ENCODE measurements at regions not wholly inside any gene's neighbourhood (a gene's known extent, or its start where the extent isn't known, plus 50 kb on each side); places are given as distances from the start of the nearest gene placed in this dataset.
"Not testable (repeated sequence)": the region's sequence is repeated elsewhere in the genome, so short reads cannot be mapped to it uniquely, and the experiment has no call there.

- Histone ChIP-seq H3K36me3 (no peaks in the 10 kb centered on the region), H3K4me3 (no peak overlapping the region), H3K4me1 (no peaks in the 10 kb centered on the region), H3K27me3 (no peaks in the 10 kb centered on the region), H3K9me3 (no peaks in the 10 kb centered on the region), H3K27ac (no peak overlapping the region)
- intact Hi-C loops (cut with DNase I; ENCODE audit: low total_unique reads): no loop called here
- no peak for DNase-seq
- TF ChIP-seq POLR2A (IDR thresholded peaks at IDR 0.05): no peak
- TF ChIP-seq, protein P1, sequence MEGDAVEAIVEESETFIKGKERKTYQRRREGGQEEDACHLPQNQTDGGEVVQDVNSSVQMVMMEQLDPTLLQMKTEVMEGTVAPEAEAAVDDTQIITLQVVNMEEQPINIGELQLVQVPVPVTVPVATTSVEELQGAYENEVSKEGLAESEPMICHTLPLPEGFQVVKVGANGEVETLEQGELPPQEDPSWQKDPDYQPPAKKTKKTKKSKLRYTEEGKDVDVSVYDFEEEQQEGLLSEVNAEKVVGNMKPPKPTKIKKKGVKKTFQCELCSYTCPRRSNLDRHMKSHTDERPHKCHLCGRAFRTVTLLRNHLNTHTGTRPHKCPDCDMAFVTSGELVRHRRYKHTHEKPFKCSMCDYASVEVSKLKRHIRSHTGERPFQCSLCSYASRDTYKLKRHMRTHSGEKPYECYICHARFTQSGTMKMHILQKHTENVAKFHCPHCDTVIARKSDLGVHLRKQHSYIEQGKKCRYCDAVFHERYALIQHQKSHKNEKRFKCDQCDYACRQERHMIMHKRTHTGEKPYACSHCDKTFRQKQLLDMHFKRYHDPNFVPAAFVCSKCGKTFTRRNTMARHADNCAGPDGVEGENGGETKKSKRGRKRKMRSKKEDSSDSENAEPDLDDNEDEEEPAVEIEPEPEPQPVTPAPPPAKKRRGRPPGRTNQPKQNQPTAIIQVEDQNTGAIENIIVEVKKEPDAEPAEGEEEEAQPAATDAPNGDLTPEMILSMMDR (IDR thresholded peaks at IDR 0.05): no peak
Measured at GRCh38 chr10:83516788-83517187, 622.5 kb upstream of the GHITM start.

DNA sequence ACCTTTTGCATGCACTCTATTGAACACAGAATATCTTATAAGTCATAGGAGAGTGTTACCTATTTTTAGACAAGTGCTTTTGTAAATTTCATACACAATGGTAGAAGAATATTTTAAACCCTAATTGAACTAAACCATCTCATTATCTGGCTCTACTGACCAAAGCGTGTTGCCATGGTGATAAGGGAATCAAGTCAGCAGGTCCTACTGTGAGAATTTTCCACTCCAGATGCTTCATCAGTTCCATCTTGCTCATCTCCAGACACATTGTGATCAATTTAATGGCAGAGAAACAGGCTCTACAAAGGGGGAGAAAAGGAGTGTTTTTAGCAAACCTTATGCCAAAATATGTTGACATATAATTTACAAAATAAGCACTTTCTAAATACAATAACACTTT is 621.9 kb upstream of the GHITM start:
- Histone ChIP-seq H3K27ac (no peak overlapping the region), H3K4me3 (no peak overlapping the region), H3K9me3 (no peaks in the 10 kb centered on the region), H3K4me1 (no peaks in the 10 kb centered on the region), H3K27me3 (no peaks in the 10 kb centered on the region), H3K36me3 (no peaks in the 10 kb centered on the region)
- DNase-seq: no peak
- intact Hi-C loops (cut with DNase I; ENCODE audit: low total_unique reads): no loop called here
- TF ChIP-seq, protein P1 (IDR thresholded peaks at IDR 0.05): no peak
- no peak for TF ChIP-seq POLR2A (IDR thresholded peaks at IDR 0.05)

- no peak for TF ChIP-seq POLR2A (IDR thresholded peaks at IDR 0.05)
- TF ChIP-seq, protein P1 (IDR thresholded peaks at IDR 0.05): no peak
- H3K27ac ChIP-seq: no peak overlapping the region
- no peaks in the 10 kb centered on the region for H3K9me3 ChIP-seq
- no peaks in the 10 kb centered on the region for H3K27me3 ChIP-seq
- intact Hi-C loops (cut with DNase I; ENCODE audit: low total_unique reads): no loop called here
- no peak overlapping the region for H3K4me3 ChIP-seq
- no peak for DNase-seq
- no peaks in the 10 kb centered on the region for H3K4me1 ChIP-seq
- no peaks in the 10 kb centered on the region for H3K36me3 ChIP-seq
Measured at GRCh38 chr10:83518779-83519178, 620.5 kb upstream of the GHITM start.

GRCh38 chr10:83520386-83520785 is 618.9 kb upstream of the GHITM start:
- DNase-seq; H3K9me3 ChIP-seq; H3K4me1 ChIP-seq; H3K27ac ChIP-seq; intact Hi-C loops (cut with DNase I; ENCODE audit: low total_unique reads); H3K36me3 ChIP-seq; H3K27me3 ChIP-seq; H3K4me3 ChIP-seq: not testable (repeated sequence)

- Histone ChIP-seq H3K4me1 (no peaks in the 10 kb centered on the region), H3K9me3 (peaks cover 0 to 5% of the 10 kb centered on the region in 2 donors), H3K27me3 (no peaks in the 10 kb centered on the region), H3K27ac (no peak overlapping the region), H3K36me3 (no peaks in the 10 kb centered on the region), H3K4me3 (no peak overlapping the region)
- TF ChIP-seq, protein P1 (IDR thresholded peaks at IDR 0.05): no peak
- TF ChIP-seq POLR2A (IDR thresholded peaks at IDR 0.05): no peak
- no peak for DNase-seq
- intact Hi-C loops (cut with DNase I; ENCODE audit: low total_unique reads): no loop called here
Measured at GRCh38 chr10:83522456-83522855, 616.9 kb upstream of the GHITM start.

DNA sequence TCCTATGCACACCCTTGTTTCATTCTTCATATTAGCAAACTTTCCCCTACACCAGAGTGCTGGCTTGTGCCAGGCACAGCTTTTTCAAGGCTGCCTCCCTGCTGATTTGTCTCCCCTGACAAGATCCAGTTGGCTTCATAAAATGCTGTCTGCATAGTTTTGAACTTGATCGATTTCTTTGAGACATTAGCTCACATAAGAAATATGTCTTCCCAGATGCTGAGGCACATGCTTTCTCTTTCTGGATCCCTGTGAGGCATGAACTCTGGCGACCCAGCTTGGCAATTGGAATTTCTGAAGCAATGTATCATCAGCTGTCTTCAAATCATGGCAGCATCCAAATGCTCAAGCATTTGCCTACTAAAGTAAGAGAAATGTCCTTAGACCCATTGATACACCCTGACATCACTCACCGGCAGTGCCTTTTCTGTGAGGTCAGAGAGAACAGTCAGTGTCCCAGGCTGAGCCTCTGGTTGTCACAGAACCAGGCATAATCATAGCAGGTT is 616.4 kb upstream of the GHITM start:
- Histone ChIP-seq H3K4me1 (no peaks in the 10 kb centered on the region), H3K4me3 (no peak overlapping the region), H3K36me3 (no peaks in the 10 kb centered on the region), H3K27me3 (no peaks in the 10 kb centered on the region), H3K9me3 (peaks cover 0 to 6% of the 10 kb centered on the region in 2 donors), H3K27ac (no peak overlapping the region)
- no peak for DNase-seq
- intact Hi-C loops (cut with DNase I; ENCODE audit: low total_unique reads): no loop called here
- TF ChIP-seq, protein P1 (IDR thresholded peaks at IDR 0.05): no peak
- no peak for TF ChIP-seq POLR2A (IDR thresholded peaks at IDR 0.05)

Data from uterus (tissue), 3 donors.